Ishikawa (cell line): ENCODE measurements at regions not wholly inside any gene's neighbourhood (a gene's known extent, or its start where the extent isn't known, plus 50 kb on each side); places are given as distances from the start of the nearest gene placed in this dataset.

Experiments used
- CEBPB ChIP-seq: IDR thresholded peaks from 2 replicates; pipeline ENCODE4 v1.6.1; 2012
- CREB1 ChIP-seq: IDR thresholded peaks from 2 replicates; pipeline ENCODE4 v1.6.1; 2012; ENCODE audit warnings: low read depth
- EGR1 ChIP-seq: IDR thresholded peaks from 2 replicates; pipeline ENCODE4 v1.6.1; 2012
- EP300 ChIP-seq: IDR thresholded peaks from 2 replicates; pipeline ENCODE4 v1.6.1; 2012; ENCODE audit warnings: borderline replicate concordance
- FOXM1 ChIP-seq: IDR thresholded peaks from 2 replicates; pipeline ENCODE4 v1.6.1; 2012; ENCODE audit warnings: low read depth, borderline replicate concordance
- NFIC ChIP-seq: IDR thresholded peaks from 2 replicates; pipeline ENCODE4 v1.6.1; 2012
- RAD21 ChIP-seq: IDR thresholded peaks from 2 replicates; pipeline ENCODE4 v1.6.1; 2012; ENCODE audit warnings: low read depth
- TAF1 ChIP-seq: IDR thresholded peaks from 2 replicates; pipeline ENCODE4 v1.6.1; 2012; ENCODE audit warnings: low read depth, mild to moderate bottlenecking
- TCF12 ChIP-seq: IDR thresholded peaks from 2 replicates; pipeline ENCODE4 v1.6.1; 2012; ENCODE audit warnings: low read depth
- TEAD4 ChIP-seq: IDR thresholded peaks from 2 replicates; pipeline ENCODE4 v1.6.1; 2012
- YY1 ChIP-seq: IDR thresholded peaks from 2 replicates; pipeline ENCODE4 v1.6.1; 2012; ENCODE audit warnings: low read depth
- ZBTB7A ChIP-seq: IDR thresholded peaks from 2 replicates; pipeline ENCODE4 v1.6.1; 2012; ENCODE audit warnings: low read depth
- TF ChIP-seq, protein P1 (sequence below): IDR thresholded peaks from 2 replicates; pipeline ENCODE4 v1.6.1; 2012
- TF ChIP-seq, protein P2 (sequence below): IDR thresholded peaks from 2 replicates; pipeline ENCODE4 v1.6.1; 2012; ENCODE audit warnings: low read depth, mild to moderate bottlenecking
- TF ChIP-seq, protein P3 (sequence below): IDR thresholded peaks from 2 replicates; pipeline ENCODE4 v1.6.1; 2012

GRCh38 chr14:53389202-53389601, 236.1 kb upstream of the DDHD1 start:
- no peak for TF ChIP-seq EGR1
- no peak for TF ChIP-seq CREB1
- no peak for TF ChIP-seq ZBTB7A
- TF ChIP-seq CEBPB = no peak
- TF ChIP-seq TEAD4 = no peak
- TF ChIP-seq TCF12 = no peak
- TF ChIP-seq YY1 = no peak
- TF ChIP-seq RAD21 = no peak
- TF ChIP-seq TAF1 = no peak
- TF ChIP-seq, protein P1, sequence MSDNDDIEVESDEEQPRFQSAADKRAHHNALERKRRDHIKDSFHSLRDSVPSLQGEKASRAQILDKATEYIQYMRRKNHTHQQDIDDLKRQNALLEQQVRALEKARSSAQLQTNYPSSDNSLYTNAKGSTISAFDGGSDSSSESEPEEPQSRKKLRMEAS = no peak
- TF ChIP-seq, protein P2, sequence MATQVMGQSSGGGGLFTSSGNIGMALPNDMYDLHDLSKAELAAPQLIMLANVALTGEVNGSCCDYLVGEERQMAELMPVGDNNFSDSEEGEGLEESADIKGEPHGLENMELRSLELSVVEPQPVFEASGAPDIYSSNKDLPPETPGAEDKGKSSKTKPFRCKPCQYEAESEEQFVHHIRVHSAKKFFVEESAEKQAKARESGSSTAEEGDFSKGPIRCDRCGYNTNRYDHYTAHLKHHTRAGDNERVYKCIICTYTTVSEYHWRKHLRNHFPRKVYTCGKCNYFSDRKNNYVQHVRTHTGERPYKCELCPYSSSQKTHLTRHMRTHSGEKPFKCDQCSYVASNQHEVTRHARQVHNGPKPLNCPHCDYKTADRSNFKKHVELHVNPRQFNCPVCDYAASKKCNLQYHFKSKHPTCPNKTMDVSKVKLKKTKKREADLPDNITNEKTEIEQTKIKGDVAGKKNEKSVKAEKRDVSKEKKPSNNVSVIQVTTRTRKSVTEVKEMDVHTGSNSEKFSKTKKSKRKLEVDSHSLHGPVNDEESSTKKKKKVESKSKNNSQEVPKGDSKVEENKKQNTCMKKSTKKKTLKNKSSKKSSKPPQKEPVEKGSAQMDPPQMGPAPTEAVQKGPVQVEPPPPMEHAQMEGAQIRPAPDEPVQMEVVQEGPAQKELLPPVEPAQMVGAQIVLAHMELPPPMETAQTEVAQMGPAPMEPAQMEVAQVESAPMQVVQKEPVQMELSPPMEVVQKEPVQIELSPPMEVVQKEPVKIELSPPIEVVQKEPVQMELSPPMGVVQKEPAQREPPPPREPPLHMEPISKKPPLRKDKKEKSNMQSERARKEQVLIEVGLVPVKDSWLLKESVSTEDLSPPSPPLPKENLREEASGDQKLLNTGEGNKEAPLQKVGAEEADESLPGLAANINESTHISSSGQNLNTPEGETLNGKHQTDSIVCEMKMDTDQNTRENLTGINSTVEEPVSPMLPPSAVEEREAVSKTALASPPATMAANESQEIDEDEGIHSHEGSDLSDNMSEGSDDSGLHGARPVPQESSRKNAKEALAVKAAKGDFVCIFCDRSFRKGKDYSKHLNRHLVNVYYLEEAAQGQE = no peak
- TF ChIP-seq FOXM1 = no peak
- no peak for TF ChIP-seq EP300
- TF ChIP-seq, protein P3, sequence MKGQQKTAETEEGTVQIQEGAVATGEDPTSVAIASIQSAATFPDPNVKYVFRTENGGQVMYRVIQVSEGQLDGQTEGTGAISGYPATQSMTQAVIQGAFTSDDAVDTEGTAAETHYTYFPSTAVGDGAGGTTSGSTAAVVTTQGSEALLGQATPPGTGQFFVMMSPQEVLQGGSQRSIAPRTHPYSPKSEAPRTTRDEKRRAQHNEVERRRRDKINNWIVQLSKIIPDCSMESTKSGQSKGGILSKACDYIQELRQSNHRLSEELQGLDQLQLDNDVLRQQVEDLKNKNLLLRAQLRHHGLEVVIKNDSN = no peak
- TF ChIP-seq NFIC = no peak

- no peak for TF ChIP-seq CEBPB
- TF ChIP-seq FOXM1 = no peak
- TF ChIP-seq RAD21 = no peak
- no peak for TF ChIP-seq EP300
- TF ChIP-seq, protein P2 = no peak
- TF ChIP-seq TAF1 = no peak
- TF ChIP-seq, protein P1 = no peak
- no peak for TF ChIP-seq YY1
Observed at GRCh38 chr14:53386362-53386761, 233.2 kb upstream of the DDHD1 start.

DNA sequence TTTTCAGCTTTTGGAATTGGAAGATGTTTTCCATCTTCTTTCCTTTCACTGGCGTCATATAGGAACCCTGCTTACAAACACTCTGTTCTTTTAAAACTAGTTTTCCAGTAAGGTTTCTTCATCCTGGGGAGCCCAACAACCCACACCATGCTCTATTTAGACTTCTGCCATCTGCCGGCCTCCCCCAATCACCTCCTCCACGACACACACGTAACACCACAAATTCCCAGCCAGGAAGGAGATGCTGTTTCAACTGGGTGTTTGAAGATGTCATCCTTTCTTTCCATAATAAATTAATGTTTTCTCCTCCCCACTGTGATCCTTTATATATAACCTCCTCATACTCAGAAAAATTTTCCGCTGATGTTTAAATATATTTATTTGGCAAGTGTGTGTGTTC, 231.4 kb upstream of the DDHD1 start:
- no peak for TF ChIP-seq TAF1
- TF ChIP-seq EGR1 = no peak
- TF ChIP-seq ZBTB7A = no peak
- no peak for TF ChIP-seq EP300
- TF ChIP-seq NFIC = no peak
- TF ChIP-seq, protein P2 = no peak
- TF ChIP-seq TEAD4 = no peak
- TF ChIP-seq RAD21 = no peak
- no peak for TF ChIP-seq YY1
- TF ChIP-seq, protein P3 = no peak
- no peak for TF ChIP-seq CEBPB

DNA sequence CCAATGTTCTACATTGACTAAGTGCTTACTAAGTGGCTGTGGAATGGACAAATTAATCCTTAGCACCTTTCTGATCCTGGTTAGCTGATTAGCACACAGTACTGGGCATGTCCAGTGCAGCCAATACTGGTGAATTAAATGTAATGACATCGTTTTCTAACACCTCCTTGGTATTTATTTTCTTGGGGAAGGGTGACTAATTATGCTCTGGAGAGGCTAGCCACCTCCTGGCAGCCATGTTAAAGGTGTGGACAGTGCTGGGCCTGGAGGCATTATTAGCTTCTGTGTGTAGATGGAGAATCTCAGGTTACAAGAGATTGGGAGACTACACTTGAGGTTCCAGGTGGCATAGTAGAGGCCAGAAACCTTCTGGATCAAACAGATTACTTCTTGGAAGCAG, 230.9 kb upstream of the DDHD1 start:
- TF ChIP-seq RAD21 (no peak), TAF1 (no peak), EP300 (no peak), TCF12 (no peak), ZBTB7A (no peak), CREB1 (no peak)

GRCh38 chr14:53381895-53382294, 228.8 kb upstream of the DDHD1 start:
- TF ChIP-seq CEBPB = no peak
- TF ChIP-seq, protein P1 = no peak
- no peak for TF ChIP-seq EGR1
- no peak for TF ChIP-seq ZBTB7A
- no peak for TF ChIP-seq EP300
- TF ChIP-seq NFIC = no peak
